MM.1S (cell line): ENCODE measurements at regions not wholly inside any gene's neighbourhood (a gene's known extent, or its start where the extent isn't known, plus 50 kb on each side); places are given as distances from the start of the nearest gene placed in this dataset.

Source experiments
- EZH2 ChIP-seq: fragments of 300-600 bp; sonication (generic); optimal IDR thresholded peaks from 2 replicates; pipeline ENCODE3; 2017; ENCODE audit warnings: low read depth, mild to moderate bottlenecking, antibody characterized with exemption, low read length, mixed read lengths
- EZH2phosphoT487 ChIP-seq: fragments of 300-600 bp; sonication (generic); IDR thresholded peaks from 2 replicates; pipeline ENCODE4 v1.6.1; 2018; ENCODE audit warnings: antibody characterized with exemption, low read length
- TF ChIP-seq, protein P1 (sequence below): fragments of 300-600 bp; sonication (generic); IDR thresholded peaks from 2 replicates; pipeline ENCODE4 v1.5.1; 2016; ENCODE audit warnings: antibody characterized with exemption, low read length, mixed read lengths

- TF ChIP-seq, protein P1, sequence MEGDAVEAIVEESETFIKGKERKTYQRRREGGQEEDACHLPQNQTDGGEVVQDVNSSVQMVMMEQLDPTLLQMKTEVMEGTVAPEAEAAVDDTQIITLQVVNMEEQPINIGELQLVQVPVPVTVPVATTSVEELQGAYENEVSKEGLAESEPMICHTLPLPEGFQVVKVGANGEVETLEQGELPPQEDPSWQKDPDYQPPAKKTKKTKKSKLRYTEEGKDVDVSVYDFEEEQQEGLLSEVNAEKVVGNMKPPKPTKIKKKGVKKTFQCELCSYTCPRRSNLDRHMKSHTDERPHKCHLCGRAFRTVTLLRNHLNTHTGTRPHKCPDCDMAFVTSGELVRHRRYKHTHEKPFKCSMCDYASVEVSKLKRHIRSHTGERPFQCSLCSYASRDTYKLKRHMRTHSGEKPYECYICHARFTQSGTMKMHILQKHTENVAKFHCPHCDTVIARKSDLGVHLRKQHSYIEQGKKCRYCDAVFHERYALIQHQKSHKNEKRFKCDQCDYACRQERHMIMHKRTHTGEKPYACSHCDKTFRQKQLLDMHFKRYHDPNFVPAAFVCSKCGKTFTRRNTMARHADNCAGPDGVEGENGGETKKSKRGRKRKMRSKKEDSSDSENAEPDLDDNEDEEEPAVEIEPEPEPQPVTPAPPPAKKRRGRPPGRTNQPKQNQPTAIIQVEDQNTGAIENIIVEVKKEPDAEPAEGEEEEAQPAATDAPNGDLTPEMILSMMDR: no peak
- no peak for TF ChIP-seq EZH2phosphoT487
- no peak for TF ChIP-seq EZH2
Observed at GRCh38 chr11:92558323-92558722, 333.7 kb downstream of the FAT3 start.
